Gastroesophageal sphincter (tissue), 3 donors: ENCODE measurements at regions not wholly inside any gene's neighbourhood (a gene's known extent, or its start where the extent isn't known, plus 50 kb on each side); places are given as distances from the start of the nearest gene placed in this dataset.

Experiments used
- CTCF ChIP-seq, 4 experiments: fragments of 200-600 bp in 2 of 4; fragments of 450-650 bp in 2 of 4; sonication (generic) in 1 of 4; IDR thresholded peaks; one replicate each; pipeline ENCODE4 v1.5.1; 2017 to 2019; ENCODE audit warnings: antibody characterized with exemption in 4 of 4, mild to moderate bottlenecking in 2 of 4, moderate library complexity in 2 of 4
- POLR2A ChIP-seq, 2 donors: fragments of 450-650 bp; IDR thresholded peaks; one replicate each; pipeline ENCODE4 v1.6.1; 2017; ENCODE audit warnings: antibody characterized with exemption in 2 of 2, mild to moderate bottlenecking in 2 of 2, moderate library complexity in 1 of 2
- POLR2AphosphoS5 ChIP-seq: sonication (generic); formaldehyde crosslinking; IDR thresholded peaks from one replicate; pipeline ENCODE4 v1.6.1; 2017; ENCODE audit warnings: antibody characterized with exemption

- TF ChIP-seq CTCF (IDR thresholded peaks at IDR 0.05), result no peak
- no peak for TF ChIP-seq POLR2A (IDR thresholded peaks at IDR 0.05)
- TF ChIP-seq POLR2AphosphoS5, result no peak
Measured at GRCh38 chr21:41684381-41685245, 82.2 kb downstream of the RIPK4 start.
